NCI-H2029 treated with DMSO at 0.1 percent for 48 hours (cell line): ENCODE measurements at regions not wholly inside any gene's neighbourhood (a gene's known extent, or its start where the extent isn't known, plus 50 kb on each side); places are given as distances from the start of the nearest gene placed in this dataset.

Experiments used
- DNase-seq: peaks from one replicate; lab custom pipeline; 2025; lab: John Stamatoyannopoulos, UW

- no peak for DNase-seq
Observed at GRCh38 chr10:57874810-57875209, 392.9 kb downstream of the IPMK start.

- DNase-seq, result no peak
Observed at GRCh38 chr10:57867241-57867640, 400.5 kb downstream of the IPMK start.

DNA sequence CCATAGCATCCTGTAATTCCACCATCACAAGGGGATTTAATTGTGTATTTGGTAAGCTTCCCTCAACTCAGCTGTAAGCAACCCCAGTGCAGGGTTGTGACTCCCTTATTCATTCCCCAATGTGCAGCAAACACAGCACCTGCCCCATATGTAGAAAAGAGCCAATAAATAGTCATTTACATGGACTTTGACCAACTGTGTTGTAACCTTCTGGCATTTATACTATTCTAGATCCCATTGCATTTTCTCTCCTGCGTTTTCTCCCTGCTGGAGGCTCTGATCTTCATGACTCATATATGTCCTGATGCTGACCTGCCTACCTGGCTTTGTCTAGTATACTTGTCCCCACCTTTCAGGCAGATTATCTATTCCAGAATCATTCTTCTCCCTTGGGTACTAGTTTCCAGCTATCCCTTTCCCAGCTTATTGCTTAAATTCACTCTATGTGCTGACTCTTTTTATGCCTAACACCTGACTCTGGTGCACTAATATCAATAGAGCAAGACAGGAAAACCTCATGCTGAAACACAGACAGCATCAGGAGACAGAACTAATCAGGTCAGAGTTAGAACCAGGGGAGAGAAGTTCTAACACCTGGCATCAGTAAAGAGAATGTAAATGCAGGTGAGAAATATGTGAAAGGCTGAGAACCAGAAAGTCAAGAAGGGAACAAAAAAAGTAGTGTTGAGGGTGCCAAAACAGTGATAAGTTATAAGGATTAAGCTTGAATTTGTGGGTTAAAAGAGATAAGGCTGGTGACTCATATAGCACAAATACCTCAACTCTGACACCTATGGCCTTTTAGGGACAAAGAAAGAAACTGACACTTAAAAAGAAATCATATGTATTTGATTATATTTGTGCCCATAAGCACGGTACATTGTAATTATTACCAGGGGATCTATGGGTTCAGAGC, 402.7 kb downstream of the IPMK start:
- DNase-seq, result no peak

- no peak for DNase-seq
Observed at GRCh38 chr10:57849691-57850357, 417.9 kb downstream of the IPMK start.

GRCh38 chr10:57846307-57847065, 421.2 kb downstream of the IPMK start:
- DNase-seq, result no peak

DNA sequence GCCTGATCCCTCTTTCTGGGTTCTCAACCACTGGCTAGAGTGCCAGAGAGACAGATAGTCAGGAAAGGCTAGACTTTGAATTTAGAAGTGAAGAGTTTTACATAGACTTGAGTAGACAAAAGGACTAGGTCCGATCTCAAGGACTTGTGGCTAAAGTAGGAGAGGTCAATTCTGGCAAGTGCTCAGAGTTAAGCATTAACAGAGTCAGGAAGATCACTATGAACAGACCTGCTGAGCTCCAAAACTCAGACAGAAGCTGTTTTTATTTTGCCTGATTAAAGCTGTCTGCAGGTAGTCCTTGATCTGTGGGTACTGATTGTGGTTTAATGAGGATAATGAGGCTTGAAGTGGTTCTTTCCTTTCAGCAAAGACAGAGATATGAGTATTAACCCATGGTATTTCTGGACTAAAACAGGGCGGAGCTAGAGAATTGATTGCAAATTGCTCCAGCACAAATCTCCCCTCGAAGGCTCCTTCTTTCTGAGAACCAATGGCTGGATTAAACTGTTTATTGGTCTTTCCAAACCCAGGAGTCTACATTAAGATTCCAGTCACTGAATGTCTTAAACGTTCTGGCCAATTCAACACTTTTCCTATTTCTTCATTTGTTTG, 423.2 kb downstream of the IPMK start:
- DNase-seq, result no peak

GRCh38 chr10:57830877-57831560, 436.7 kb downstream of the IPMK start:
- DNase-seq, result no peak

GRCh38 chr10:57825015-57825414, 442.7 kb downstream of the IPMK start:
- no peak for DNase-seq

DNA sequence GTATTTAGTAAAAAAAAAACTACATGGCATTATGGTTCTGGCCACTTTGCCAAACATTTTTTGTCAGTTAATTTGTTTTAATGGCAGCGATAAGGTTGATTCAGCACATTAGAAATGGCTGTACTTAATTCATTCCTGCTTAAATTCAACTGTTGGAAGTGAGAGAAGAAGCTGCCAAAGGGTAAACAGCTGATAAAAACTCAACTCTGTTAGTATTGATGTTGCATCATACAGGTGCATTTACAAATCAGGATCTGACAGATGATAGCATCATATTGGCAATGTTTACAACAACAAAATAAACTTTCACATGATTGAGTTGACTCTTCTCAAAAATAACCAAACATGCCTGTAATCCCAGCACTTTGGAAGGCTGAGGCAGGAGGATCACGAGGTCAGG, 444.3 kb downstream of the IPMK start:
- no peak for DNase-seq

DNA sequence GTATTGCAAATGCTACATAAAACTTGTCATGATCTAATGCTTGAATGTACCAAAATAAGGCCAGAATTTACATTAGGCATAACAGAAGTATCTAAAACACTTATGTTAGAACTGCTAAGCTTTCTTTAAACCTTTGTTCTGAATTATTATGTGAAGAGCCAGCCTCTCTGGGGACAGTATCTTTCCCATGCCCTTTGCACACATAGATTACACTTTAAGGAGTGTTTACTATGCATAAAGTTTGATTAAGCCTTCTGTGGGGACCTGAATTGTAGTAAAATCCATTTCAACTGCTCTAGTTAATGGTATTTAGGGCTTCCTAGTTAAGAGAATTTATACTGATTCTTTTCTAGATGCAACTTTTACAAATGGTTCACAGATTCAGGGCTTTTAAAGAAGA, 444.7 kb downstream of the IPMK start:
- DNase-seq, result no peak

GRCh38 chr10:57818522-57818921, 449.2 kb downstream of the IPMK start:
- no peak for DNase-seq

- DNase-seq, result no peak
Observed at GRCh38 chr10:57817741-57818140, 450.0 kb downstream of the IPMK start.

GRCh38 chr10:57815949-57816348, 451.7 kb downstream of the IPMK start:
- no peak for DNase-seq

DNA sequence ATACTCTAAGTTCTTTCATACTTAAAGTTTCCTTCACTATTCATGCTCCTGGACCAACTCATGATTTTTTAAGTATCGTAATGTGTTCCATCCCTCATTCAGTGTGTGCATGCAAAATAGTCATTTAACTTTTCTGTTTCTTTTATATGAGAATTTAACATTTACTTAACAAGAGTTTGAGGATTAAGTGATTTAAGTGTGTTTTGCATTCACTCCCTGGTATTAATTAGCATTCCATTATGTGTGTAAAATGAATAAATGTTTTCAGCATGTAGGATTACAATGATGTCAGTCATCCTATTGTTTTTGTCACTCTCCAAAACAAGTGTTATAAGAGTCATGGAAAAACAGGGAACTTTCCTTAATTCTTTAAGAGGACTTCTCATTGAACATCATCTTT, 457.7 kb downstream of the IPMK start:
- no peak for DNase-seq

GRCh38 chr10:57807906-57808305, 459.8 kb downstream of the IPMK start:
- DNase-seq, result no peak

- no peak for DNase-seq
Observed at GRCh38 chr10:57806675-57807074, 461.0 kb downstream of the IPMK start.

- no peak for DNase-seq
Observed at GRCh38 chr10:57799625-57800024, 468.1 kb downstream of the IPMK start.

GRCh38 chr10:57798830-57799229, 468.9 kb downstream of the IPMK start:
- DNase-seq, result no peak

- DNase-seq, result no peak
Observed at GRCh38 chr10:57791546-57791945, 476.1 kb downstream of the IPMK start.

DNA sequence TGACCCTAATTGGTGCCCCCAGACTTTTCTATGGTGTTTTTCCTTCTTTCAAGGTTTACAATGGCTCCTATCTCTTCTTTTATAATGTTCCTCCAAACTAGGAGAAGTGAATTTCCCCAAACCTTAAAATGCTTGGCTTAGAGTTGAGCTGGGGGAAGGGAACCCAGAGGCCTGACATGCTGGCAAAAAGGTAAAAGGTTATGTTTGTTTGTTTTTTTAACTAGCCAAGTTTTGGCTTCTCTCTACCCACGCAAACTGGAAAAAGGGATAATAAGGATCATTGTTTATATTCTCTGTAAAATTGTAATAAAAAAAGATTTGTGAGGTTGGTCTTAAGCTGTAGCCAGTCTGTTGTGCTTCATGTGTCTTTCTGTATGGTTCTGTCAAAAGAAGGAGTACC, 477.0 kb downstream of the IPMK start:
- no peak for DNase-seq

DNA sequence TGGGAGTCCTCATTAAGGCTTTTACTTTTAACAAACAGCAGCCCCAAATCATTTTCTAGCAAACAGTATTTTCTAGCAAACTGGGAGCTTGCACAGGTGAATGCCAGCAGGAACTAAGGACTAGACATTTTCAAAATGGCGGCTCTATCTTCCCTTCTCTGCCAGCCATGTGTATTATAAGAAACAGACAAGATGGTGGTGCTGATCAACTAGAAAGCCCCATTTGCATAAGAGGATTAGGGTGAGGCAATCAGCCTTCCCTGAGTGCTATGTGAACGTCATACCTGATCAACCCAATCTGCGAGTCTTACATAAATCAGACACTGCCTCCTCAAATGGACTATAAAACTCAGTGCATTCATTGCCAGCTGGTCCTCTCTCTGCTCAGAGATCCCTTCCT, 479.6 kb downstream of the IPMK start:
- no peak for DNase-seq
